ENCODE measurements at regions not wholly inside any gene's neighbourhood (a gene's known extent, or its start where the extent isn't known, plus 50 kb on each side); places are given as distances from the start of the nearest gene placed in this dataset.

GRCh38 chr10:107544706-107545520 lies 380.4 kb upstream of the SORCS1 start:
- Histone ChIP-seq H3K27me3 (ENCODE audit: insufficient read depth, low read depth) (no peaks in the 10 kb centered on the region), H3K4me3 (IDR thresholded peaks at IDR 0.05; ENCODE audit: insufficient read depth, low read depth, low read length) (no peak overlapping the region), H3K9ac (no peak overlapping the region), H3K4me2 (no peak overlapping the region), H2AFZ (ENCODE audit: low read depth) (no peak overlapping the region), H3K36me3 (ENCODE audit: insufficient read depth) (no peaks in the 10 kb centered on the region), H4K20me1 (ENCODE audit: insufficient read depth) (no peaks in the 10 kb centered on the region), H3K4me1 (ENCODE audit: low read depth, poor library complexity, severe bottlenecking) (no peaks in the 10 kb centered on the region), H3K27ac (no peak overlapping the region), H3K79me2 (ENCODE audit: insufficient read depth, low read depth) (no peaks in the 10 kb centered on the region)
- TF ChIP-seq CTCF (conservative IDR thresholded peaks at IDR 0.05; ENCODE audit: low read depth, low read length) = no peak

GRCh38 chr10:107542607-107543006 lies 378.1 kb upstream of the SORCS1 start:
- Histone ChIP-seq H3K27ac (no peak overlapping the region), H3K4me1 (ENCODE audit: low read depth, poor library complexity, severe bottlenecking) (no peaks in the 10 kb centered on the region)
- TF ChIP-seq CTCF (conservative IDR thresholded peaks at IDR 0.05; ENCODE audit: low read depth, low read length) = no peak

GRCh38 chr10:107542016-107542415 lies 377.5 kb upstream of the SORCS1 start:
- no peak overlapping the region for H3K9ac ChIP-seq
- H3K4me2 ChIP-seq = no peak overlapping the region
- H3K27me3 ChIP-seq (ENCODE audit: insufficient read depth, low read depth) = no peaks in the 10 kb centered on the region
- no peak overlapping the region for H2AFZ ChIP-seq (ENCODE audit: low read depth)
- H3K4me3 ChIP-seq (IDR thresholded peaks at IDR 0.05; ENCODE audit: insufficient read depth, low read depth, low read length) = no peak overlapping the region
- no peaks in the 10 kb centered on the region for H3K36me3 ChIP-seq (ENCODE audit: insufficient read depth)
- H3K27ac ChIP-seq = no peak overlapping the region
- no peaks in the 10 kb centered on the region for H4K20me1 ChIP-seq (ENCODE audit: insufficient read depth)
- no peak for TF ChIP-seq CTCF (conservative IDR thresholded peaks at IDR 0.05; ENCODE audit: low read depth, low read length)
- no peaks in the 10 kb centered on the region for H3K79me2 ChIP-seq (ENCODE audit: insufficient read depth, low read depth)
- H3K4me1 ChIP-seq (ENCODE audit: low read depth, poor library complexity, severe bottlenecking) = no peaks in the 10 kb centered on the region

More at GRCh38 chr10:107542607-107543006, 378.1 kb upstream of the SORCS1 start:
- H3K9ac ChIP-seq = no peak overlapping the region
- no peaks in the 10 kb centered on the region for H3K79me2 ChIP-seq (ENCODE audit: insufficient read depth, low read depth)
- H4K20me1 ChIP-seq (ENCODE audit: insufficient read depth) = no peaks in the 10 kb centered on the region
- no peak overlapping the region for H3K4me3 ChIP-seq (IDR thresholded peaks at IDR 0.05; ENCODE audit: insufficient read depth, low read depth, low read length)
- H3K4me2 ChIP-seq = no peak overlapping the region
- H3K27me3 ChIP-seq (ENCODE audit: insufficient read depth, low read depth) = no peaks in the 10 kb centered on the region
- H2AFZ ChIP-seq (ENCODE audit: low read depth) = no peak overlapping the region
- no peaks in the 10 kb centered on the region for H3K36me3 ChIP-seq (ENCODE audit: insufficient read depth)

GRCh38 chr10:107540981-107541380 lies 376.5 kb upstream of the SORCS1 start:
- Histone ChIP-seq H3K4me2 (no peak overlapping the region), H3K27ac (no peak overlapping the region), H3K4me3 (IDR thresholded peaks at IDR 0.05; ENCODE audit: insufficient read depth, low read depth, low read length) (no peak overlapping the region), H3K9ac (no peak overlapping the region), H2AFZ (ENCODE audit: low read depth) (no peak overlapping the region), H3K79me2 (ENCODE audit: insufficient read depth, low read depth) (no peaks in the 10 kb centered on the region), H3K4me1 (ENCODE audit: low read depth, poor library complexity, severe bottlenecking) (no peaks in the 10 kb centered on the region), H3K27me3 (ENCODE audit: insufficient read depth, low read depth) (no peaks in the 10 kb centered on the region), H3K36me3 (ENCODE audit: insufficient read depth) (no peaks in the 10 kb centered on the region), H4K20me1 (ENCODE audit: insufficient read depth) (no peaks in the 10 kb centered on the region)
- TF ChIP-seq CTCF (conservative IDR thresholded peaks at IDR 0.05; ENCODE audit: low read depth, low read length) = no peak

All from KMS-11 (cell line).